CD4-positive, alpha-beta T cell treated with Interleukin-4 for 4 hours (primary cell): ENCODE measurements at regions not wholly inside any gene's neighbourhood (a gene's known extent, or its start where the extent isn't known, plus 50 kb on each side); places are given as distances from the start of the nearest gene placed in this dataset.

ENCODE experiments used
- DNase-seq: peaks from one replicate; pipeline ENCODE4 v3.0.0-alpha.2; 2020

- no peak for DNase-seq
These were observed 1132.4 kb downstream of the EFNB2 start for GRCh38 chr13:105403086-105403485.

DNA sequence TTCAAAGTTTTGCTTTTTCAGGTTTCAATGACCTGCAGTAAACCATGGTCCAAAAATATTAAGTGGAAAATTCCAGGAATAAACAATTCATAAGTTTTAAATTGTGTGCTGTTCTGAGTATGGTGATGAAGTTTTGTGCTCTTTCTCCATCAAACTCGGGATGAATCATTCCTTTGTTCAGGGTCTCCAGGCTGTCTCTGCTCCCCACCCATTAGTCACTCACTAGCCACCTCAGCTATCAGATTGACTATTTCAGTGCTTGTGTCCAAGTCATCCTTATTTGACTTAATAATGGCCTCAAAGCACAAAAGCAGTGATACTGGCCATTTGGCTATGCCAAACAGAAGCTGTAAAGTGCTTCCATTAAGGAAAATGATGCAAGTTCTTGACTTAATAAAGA lies 1140.4 kb downstream of the EFNB2 start:
- no peak for DNase-seq

DNA sequence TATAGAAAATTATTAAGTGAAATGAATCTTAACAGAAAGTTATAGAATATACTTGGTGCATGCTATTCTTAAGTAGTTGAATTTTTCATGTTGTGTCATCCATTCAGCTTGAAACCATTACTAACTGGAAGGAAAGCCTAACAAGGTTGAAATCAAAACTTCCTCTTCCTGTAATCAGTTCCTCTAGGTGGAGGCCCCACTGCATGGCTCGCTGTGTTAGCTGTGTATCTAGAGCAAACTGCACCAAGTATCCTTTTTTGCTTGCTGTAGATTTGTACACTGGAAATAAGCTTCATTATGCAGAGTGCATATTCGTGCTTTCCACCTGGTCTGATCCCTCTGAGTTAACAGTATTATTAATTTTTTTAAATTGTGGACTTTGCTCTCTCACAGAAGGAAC lies 1146.1 kb downstream of the EFNB2 start:
- no peak for DNase-seq

GRCh38 chr13:105377452-105377851 lies 1158.0 kb downstream of the EFNB2 start:
- DNase-seq, result no peak

- no peak for DNase-seq
These were observed 1165.3 kb downstream of the EFNB2 start for GRCh38 chr13:105370011-105370650.

DNA sequence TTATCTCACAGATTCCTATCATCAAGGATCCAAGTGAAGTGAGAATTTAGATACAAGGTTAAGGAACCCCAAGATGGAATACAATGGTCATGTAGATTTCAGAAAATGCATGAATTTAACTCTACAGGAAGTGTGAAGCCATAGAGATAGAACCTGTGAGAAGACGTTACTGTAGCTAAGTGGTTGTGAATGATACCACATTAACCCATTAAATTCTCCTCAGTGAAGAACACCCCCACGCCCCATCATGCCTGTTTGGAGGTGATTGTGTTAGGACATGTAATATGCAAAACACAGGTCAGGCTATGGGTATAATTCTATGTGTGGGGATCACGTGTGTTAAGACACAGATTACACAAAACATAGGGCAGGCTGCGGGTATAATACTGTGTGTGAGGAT lies 1166.7 kb downstream of the EFNB2 start:
- no peak for DNase-seq

DNA sequence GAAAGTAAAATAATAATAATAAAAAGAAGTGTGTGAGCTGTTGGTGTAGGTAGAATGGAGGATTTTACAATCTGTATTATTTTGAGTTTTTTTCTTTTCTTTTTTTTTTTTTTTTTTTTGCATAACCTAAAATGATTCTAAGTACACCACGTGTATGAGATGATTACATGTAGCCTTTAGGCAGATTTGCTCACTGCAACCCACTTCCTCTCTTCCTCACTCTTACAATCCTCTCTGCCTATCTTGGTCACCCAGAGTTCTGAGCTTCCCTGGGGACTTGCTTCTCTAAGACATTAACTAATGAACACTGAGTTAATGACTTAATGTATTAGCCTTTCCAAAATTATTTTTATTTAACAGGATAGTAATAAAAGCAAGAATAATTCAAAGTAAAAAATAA lies 1169.6 kb downstream of the EFNB2 start:
- no peak for DNase-seq

GRCh38 chr13:105365021-105365550 lies 1170.4 kb downstream of the EFNB2 start:
- DNase-seq, result no peak

GRCh38 chr13:105364191-105364590 lies 1171.3 kb downstream of the EFNB2 start:
- no peak for DNase-seq

DNA sequence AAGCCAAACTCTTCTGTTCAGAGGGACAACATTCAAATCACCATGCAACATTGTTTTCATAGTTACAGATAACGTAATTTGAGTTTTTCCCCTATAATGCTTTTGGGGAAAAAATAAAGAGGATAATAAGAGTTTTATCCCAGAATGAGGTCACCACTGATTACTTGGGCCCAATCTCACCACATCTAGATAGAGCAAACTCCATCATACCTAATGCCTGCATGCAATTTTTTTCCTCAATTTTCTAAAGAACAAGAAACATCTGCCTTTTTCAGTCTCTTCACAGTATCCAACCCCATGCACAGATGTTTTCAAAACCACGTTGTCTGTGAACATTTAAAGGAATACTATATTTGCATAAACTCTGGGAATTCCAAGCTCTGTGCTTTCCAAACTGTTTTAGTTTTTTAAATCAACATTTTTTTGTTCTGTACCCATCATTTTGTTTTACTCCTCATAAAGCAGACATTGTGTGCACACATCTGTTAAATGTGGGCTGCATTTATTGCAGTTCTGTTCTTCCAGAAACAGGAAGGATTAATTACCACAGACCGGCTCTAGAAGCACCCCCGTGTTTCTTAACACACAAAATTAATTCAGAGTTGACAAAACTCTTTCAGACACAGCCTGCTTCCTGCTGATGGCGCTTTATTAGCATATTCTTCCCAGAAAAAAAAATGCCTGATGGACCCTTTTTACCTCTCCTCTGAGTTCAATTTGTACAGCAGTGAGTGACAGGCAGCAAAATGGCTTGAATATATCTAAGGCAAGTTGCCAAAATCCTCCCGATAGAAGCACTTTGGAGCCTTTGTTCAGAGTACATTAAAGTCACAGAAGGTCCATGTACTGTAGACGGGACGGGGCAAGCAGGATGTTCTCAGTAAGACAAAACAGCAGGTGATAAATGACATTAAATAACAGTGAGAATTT lies 1171.9 kb downstream of the EFNB2 start:
- no peak for DNase-seq

- no peak for DNase-seq
These were observed 1181.8 kb downstream of the EFNB2 start for GRCh38 chr13:105353654-105354053.

GRCh38 chr13:105349082-105349723 lies 1186.3 kb downstream of the EFNB2 start:
- no peak for DNase-seq

DNA sequence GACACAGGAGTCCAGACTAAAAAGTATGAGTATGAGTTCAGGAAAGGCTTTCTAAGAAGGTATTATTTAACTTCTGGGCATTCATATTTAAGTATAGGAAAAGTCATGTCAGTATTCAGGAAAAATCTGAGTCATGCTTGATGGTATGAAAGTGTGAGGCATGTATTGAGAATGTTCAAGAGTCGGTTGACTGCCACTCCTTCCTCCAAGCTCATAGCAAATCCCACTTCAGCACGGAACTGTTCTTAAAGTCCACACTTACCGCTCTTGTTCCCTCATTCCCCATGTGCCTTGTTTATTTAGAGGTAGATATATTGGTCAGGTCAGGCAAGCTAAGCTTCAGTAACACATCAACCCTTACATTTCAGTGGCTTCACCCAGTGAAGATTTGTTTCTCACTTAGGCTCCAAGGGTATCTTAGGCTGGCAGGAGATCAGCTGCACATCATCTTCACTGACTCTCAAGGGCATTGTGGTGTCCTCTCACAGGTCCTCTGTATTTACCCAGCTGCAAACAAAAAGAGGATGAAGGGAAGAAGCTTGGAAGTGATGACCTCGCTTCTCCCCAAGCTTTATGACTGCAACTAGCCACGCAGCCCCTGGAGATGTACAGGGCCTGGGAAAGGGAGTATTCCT lies 1189.2 kb downstream of the EFNB2 start:
- no peak for DNase-seq

DNA sequence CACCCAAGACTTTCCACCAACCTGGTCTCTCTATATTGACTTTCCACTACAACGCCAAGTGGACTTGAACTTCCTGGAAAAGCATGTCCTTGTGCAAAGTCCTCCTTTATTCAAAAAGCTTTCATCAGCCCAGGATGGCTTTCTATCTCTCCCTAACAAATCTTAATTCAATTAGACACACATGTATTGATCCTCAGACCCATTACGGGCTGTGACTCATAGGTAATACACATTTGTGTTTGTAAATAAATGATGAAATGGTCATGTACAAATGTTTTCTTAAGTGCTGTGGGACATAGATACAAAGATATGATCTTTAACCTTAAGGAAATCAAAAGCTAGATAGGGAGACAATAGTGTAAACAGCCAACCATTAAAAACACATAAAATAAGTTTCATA lies 1189.7 kb downstream of the EFNB2 start:
- DNase-seq, result no peak

GRCh38 chr13:105345131-105345530 lies 1190.3 kb downstream of the EFNB2 start:
- no peak for DNase-seq

DNA sequence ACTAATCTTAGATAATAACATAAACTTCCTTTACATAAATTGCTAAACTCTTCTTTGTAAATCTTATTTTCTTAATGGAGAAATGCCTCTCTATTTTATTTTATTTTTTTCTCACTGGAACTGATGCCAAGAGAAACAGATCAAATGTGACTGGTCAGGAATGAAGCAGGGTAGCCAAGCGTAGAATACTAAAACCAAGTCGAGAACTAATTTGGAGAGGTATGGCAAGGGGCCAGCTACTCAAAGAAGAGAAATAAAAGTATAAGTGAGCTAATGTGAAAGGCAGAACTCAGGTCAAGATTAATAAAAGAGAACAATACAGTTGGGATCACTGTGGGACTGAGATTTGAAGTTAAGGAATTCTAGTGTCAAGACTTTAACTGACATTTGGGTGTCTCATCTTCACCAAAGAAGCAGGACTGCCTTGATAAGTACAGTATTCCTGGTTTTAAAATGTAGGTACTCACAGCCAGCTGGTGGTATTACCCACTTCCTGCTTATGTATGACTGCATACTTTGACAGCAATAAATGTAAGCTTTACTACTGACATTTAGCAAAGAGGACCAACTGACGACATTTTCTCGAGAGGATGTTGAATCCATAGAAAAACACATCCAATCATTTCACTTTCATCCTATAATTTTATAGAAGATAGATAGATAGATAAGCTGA lies 1192.2 kb downstream of the EFNB2 start:
- no peak for DNase-seq

- DNase-seq, result no peak
These were observed 1193.1 kb downstream of the EFNB2 start for GRCh38 chr13:105342281-105342820.

GRCh38 chr13:105341758-105342157 lies 1193.7 kb downstream of the EFNB2 start:
- DNase-seq, result no peak

DNA sequence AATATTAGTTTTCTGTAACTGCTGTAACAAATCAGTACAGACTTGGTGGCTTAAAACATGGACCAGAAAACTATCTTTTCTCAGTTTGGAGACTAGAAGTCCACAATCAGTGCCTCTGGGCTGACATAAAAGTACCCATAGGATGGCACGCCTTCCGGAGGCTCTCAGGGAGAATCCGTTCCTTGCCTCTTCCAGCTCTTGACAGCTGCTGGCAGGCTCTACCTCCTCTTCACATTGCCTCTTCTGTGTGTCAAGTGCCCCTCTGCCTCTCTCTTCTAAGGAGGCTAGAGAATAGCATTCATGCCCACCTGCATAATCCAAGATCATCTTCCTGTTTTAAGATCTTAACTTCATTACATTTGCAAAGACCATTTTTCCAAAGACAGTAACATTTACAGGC lies 1194.2 kb downstream of the EFNB2 start:
- DNase-seq, result no peak

- no peak for DNase-seq
These were observed 1195.3 kb downstream of the EFNB2 start for GRCh38 chr13:105340061-105340606.

DNA sequence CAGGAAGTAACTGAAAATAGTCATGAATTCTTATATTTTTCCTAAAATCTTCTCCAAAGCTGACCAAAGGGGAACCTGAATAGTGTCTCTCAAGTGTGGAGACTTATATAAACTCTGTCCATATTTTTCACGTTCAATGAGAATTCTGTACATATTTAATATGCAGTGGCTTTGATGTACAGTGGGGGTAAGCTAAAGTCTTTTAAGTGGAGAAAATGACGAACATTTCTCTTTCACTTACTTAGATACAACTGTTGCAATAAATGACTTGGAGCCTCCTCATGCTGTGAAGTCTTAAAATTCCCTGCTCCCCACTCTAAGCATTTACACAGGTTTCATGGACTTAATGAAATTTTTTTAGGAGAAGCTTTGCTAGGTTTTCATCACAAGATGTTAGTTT lies 1196.7 kb downstream of the EFNB2 start:
- no peak for DNase-seq

- no peak for DNase-seq
These were observed 1197.5 kb downstream of the EFNB2 start for GRCh38 chr13:105338006-105338405.
